HG03039 (cell line): ENCODE measurements at regions not wholly inside any gene's neighbourhood (a gene's known extent, or its start where the extent isn't known, plus 50 kb on each side); places are given as distances from the start of the nearest gene placed in this dataset.

Experiments used
- ATAC-seq: cut with Tn5 transposase; IDR thresholded peaks from one replicate; pipeline ENCODE4 v1.9.1; 2021; ENCODE audit warnings: mild to moderate bottlenecking, moderate library complexity; ENCODE audit not compliant: unreplicated experiment

DNA sequence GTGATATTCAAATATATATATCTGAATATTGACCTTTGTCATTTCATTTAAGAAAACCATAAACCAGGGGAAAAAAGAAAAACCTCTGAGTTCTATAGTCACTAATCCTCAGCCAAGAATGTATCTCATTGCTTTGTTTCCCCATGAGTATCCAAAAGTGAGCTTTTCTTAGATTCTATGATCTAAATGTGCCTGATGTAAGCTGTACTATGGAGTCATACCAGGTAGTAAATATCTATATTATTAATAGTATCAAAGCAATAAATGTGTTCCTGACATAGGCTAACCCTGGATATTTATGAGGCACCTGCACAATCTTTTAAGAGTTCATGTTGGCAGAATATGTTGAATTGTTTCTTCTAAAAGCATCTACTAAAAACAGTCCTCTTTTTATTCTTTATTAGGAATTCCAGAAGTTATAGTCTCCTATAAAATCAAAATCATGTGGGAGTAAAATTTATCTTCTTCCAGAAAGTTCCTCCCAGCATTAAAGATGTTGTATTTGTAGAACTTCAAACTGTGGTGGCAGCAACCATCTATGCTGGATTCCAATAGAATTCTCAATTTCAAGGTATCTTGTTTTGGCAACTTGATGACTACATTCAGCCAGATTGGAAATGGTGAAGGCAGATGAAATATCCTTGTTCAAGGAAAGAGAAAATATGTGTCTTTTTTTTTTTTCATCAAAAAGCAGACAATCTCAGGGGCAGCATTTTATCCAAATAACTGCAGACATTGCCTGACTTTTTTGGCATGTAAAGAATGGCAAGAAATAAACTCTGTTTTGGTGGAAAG is 139.7 kb upstream of the RASSF8 start:
- no peak for ATAC-seq

DNA sequence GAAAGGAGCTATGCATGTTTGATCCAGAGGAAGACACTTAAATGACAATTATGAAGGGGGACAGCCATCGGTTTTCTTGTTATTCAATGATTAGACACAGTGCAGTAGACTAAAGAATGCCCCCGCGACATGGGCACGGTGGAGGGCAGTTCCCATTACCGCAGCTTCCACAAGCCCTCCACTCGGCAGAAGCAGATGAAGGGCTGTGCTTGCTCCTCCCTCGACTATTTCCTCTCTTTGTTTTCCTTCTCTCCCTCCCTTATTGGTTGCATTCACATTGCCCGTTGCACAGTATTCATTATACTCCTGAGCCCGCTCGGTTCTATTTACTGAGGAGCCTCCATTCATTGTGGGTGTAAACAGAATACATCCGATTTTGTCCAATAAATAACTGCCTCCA is 138.8 kb upstream of the RASSF8 start:
- ATAC-seq, result no peak

DNA sequence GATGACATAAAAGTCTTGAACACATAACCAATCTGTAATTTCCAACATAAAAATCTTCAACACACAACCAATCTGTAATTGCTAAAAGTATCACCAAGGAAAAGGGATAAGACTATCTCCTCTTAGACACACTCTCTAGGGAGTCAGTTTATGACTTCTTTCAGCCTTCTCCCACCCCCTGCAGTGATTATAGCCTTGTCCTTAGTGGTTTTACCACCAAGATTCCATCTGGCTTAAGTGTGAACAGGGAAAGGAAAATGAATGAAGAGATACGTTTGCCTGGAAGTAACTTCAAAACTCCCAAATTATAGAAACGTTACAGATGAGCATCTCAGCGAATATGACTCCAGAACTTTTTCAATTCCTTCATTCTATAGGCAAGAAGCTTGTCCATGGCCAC is 136.2 kb upstream of the RASSF8 start:
- ATAC-seq, result no peak

DNA sequence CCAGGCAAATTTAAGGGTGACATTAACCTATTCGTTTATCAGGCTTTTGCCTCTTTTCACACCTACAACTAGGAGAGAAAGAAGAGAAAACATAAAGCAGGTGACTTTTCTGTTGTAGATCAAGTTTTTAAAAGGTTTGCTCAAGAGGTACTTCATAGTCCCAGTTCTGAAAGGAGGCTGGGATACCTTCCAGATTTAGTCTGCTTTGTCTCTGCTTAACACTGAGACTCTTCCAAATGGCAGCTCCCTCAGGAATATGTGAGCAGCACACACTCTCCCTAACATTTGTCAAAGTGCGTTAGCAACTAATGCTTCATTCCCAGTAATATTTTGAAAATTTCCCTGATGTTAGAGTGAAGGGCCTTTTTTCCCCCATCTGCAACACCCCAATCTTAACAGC is 133.7 kb upstream of the RASSF8 start:
- no peak for ATAC-seq

DNA sequence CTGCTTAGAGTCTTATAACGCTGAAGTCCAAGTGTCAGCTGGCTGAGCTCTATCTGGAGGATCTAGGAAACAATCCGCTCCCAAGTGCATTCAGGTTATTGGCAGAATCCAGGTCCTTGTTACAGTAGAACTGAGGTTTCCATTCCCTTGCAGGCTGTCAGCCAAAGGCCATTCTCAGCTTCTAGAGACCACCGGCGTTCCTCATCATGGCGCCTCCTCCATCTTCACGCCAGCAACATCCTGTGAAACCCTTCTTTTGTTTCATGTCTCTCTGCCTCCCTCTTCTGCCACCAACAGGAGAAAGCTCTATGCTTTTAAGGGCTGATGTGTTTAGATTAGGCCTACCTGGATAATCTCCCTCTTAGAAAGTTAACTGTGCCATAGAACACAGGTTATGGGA is 133.0 kb upstream of the RASSF8 start:
- no peak for ATAC-seq

DNA sequence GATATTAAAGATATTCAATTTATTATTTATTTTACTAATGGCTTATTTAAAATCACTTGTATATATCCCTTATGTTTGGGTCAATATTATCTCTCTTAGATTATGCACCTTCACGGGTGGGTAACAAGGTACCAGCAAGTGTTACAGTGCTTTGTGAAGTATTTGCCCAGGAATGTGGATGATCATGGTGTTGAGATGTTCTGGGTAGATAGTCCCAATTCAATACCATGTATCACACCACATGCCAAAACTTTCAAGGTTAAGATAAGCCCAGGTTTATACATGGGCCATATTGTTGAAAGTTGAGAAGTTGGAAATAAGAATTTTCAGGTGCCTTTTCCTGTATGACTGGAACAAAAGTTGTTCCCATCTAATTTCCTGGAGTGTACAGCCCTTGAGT is 131.3 kb upstream of the RASSF8 start:
- ATAC-seq, result no peak

DNA sequence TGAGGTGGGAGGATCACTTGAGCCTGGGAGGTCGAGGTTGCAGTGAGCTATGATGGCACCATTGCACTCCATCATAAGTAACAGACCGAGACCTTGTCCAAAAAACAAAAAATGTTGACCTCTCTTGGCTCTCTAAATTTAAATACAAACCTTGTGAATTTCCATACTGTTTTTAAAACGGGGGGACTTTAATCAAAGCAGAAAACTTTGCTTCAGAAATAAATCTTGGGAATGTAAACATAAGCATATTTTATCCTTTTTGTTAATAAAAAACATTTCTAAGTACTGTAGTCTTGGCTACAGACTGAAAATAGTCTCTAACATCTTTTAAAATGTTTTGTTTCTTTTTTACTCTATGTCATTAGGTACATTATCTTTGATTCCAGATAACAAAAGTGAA is 130.7 kb upstream of the RASSF8 start:
- ATAC-seq, result no peak

DNA sequence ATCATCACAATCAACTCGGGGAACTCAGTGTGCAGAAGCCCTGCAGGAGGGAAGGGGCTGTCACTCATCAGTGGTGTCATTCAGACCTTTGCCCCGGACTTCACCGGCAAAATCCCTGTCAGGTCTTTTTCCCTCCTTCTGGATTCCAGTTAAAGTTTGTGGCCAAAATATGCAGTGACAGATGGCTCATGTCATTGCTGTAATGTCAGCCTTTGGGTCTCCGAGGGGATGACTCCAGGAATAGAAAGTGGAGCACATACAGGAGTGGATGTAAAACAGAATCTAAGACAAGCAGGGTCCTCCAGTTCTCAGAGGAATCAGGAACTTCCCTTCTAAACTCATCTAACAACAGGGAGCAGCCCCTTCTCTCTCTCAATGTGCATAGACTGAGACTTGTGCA is 130.3 kb upstream of the RASSF8 start:
- ATAC-seq, result no peak

DNA sequence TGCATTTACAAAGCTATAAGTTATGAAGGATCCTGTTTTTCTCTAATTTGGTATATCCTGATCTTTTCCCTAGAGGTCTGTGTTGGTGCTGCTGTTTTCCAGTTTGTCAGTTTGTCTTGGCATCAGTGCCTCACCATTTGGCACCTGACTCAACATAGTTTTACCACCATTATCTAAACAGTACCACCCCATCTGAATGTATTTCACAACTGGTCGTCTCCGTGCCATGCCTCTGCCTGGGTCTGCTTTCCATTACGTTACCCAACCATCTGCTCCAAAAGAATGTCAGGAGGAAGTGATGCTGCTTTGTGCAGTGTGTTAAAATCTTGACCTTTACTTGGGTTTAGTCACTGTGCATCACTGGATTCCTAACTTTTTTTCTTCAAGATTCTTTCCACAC is 129.3 kb upstream of the RASSF8 start:
- ATAC-seq, result no peak

DNA sequence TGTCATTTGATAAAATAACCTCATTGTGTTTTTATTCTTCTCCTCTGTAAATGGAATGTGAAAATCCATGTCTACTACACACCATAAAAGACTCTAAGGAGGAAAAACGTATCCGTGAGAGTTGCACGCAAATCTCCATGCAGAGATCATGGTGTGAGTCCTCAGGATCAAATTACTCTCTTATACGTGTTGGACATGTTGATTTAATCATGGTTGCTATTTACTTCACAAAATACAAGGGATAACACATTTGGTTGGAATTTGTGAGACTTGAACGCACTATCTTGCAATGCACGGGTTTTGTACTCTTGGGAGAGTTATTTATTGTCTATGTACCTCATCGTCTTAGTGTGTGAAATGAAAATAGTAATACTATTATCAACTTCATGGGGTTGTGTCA is 128.0 kb upstream of the RASSF8 start:
- ATAC-seq, result no peak

DNA sequence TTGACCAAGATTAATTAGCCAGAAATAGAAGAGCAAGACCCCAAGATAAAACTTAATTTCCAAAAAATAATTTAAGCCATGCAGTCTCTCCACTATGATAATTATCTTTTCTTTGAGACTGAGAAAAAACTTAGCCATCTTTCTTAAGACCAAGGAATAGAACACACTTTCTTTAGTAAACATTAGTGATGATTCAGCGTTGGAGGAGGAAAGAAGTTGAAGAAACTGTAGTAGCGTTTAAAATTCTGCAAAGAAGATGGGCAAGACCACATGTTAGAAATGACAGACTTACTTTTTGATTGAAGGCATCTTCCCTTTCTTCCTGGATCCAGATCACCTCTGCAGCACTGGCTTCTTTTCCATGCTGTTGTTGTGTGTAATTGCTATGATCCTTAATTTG is 124.8 kb upstream of the RASSF8 start:
- ATAC-seq, result no peak

DNA sequence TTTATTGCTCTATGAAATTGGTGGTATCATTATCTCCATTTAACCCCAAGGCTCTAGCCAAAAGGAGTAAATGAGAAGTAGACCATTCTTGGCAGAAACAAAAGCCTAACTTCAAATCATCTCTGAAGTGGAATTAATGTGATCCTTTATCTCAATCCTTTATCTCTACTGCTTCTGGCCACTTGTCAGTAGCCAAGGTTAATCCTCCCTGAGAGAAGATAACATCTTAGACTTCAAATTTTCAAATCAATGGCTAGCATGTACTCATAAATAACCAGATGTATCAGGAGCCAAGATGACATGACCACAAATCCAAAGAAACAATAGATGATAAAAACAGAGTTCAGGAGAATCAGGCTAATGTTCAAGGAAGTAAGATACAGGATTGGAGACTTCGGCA is 123.1 kb upstream of the RASSF8 start:
- ATAC-seq, result no peak

DNA sequence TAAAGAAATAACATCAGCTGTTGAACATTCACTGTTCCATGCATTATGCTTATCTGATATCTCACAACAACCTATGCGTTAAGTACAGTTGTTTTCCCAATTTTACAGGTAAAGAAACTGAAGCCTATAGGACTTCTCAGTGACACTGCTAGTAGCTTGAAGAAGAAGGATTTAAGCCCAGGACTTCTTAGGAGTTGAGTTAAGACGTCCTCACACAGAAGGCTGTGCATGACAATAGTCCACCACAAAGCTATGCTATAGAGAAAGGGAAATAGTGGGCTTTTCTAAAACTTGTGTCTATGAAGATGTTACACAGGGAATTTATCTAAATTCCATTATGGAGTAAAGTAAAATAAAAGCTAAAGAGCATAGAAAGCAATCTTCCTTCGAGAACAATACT is 120.5 kb upstream of the RASSF8 start:
- no peak for ATAC-seq

DNA sequence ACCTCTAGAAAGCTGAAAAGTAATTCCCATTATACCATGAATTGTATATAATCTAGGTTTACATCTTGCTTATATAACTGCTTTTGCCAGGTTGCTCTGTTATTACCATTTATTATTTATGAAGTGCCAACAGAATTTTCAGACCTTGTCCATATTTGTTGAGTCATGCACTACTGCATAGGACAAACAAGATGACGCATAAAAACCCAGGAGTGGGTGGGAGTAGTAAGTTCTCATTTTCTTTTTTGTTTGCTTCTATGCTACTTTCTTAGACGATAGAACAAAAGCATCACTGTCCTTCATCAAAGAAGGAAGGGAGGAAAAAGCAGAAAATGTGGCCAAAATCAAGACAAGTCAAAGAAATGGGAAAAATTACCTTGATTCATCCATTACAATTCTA is 119.0 kb upstream of the RASSF8 start:
- ATAC-seq, result no peak

DNA sequence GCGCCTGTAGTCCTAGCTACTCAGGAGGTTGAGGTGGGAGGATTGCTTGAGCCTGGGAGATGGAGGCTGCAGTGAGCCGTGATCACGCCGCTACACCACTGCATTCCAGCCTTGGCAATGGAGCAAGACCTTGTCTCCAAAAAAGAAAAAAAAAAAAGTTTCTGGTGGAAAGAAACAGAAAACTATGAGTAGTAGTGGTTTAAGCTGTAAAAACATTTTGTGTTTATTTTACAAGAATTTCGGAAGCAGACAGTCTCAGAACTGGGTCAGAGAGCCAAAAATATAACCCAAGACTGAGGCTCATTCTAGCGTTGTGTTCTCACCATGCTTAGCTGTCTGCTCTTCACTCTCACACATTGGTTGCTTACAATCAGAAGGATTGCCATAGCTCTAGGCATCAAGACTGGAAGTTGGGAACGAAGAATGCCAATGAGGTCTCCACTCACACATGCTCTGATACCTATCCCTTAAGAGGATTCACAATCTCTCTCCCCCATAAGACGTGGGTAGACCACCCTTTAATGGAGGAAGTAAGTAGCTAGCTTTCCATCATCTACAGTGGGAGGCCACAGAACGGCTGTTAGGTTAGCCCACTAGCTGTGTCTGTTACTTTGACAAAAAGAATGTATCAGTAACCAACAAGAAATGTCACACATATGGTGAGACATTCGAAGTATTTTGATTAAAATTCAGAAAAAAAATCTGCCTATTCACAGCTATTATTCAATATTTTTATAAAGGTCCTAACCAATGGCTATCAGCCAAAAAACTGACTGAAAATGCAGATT is 117.6 kb upstream of the RASSF8 start:
- no peak for ATAC-seq

DNA sequence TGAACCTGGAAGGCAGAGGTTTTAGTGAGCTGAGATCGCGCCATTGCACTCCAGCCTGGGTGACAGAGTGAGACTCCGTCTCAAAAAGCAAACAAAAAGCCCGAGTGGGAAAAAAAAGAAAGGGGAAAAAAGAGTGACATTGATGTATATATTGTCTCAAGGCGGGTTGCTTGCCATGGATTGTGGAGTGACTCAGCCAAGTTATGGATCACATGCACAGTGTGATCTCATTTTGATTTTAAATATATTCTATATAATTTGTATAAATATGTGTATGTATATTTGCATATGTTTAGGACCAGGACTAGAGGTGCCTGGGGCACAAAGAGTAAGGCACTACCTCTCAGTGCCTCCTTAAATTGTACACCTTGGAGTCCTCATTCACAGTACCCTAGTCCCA is 116.2 kb upstream of the RASSF8 start:
- no peak for ATAC-seq

DNA sequence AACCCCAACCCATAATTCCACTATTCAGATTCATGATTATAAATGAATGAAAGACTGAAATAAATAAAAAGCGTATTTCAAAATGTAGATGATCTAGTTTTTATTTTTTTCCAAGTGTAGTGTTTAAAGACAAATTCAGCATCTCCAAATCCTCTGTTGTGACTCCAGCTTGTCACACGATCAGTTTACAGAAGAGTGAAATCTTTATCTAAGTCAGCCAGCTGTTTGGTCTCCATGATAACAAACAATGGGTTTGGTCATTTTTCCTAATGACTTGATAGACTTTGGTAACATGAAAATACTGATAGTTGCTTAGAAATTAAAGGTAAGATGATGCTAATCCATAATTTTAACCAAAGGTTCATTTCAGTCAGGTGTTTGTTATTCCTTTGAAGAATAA is 114.5 kb upstream of the RASSF8 start:
- ATAC-seq, result no peak

DNA sequence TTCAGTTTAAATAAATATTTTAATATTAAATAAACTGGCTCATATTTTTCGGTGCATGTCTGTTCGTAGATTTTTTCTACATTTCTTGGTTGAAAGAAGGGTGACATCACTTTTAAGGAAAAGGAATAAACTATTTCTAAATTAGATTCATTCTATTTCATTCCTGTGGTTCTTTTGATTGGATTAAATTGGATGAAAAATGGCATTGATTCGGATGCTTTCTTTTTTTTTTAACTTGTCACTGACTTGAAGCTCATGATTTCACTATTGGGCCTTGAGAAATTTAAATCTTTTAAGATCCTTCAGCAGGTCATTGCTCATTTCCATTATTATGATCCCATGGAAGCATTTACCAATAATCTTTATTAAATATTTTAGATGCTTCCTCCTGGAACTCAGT is 113.1 kb upstream of the RASSF8 start:
- no peak for ATAC-seq

DNA sequence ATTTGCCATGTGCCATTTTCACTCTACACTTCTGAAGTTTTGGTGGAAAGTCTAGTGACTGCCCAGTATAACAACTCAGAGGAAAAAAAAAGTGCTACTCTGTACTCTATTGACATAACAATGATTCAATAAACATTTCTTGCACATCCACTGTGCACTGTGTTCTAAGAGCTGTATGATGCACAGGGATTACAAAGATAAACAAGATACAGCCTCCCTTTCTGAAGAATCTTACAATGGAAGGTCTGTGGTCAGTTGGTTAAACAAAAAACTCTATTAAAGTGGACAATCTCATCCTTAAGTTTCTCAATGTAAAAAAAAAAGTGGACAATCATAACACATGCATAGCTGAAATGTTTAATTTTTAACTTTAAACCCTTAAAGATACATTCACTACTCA is 105.7 kb upstream of the RASSF8 start:
- ATAC-seq, result no peak

DNA sequence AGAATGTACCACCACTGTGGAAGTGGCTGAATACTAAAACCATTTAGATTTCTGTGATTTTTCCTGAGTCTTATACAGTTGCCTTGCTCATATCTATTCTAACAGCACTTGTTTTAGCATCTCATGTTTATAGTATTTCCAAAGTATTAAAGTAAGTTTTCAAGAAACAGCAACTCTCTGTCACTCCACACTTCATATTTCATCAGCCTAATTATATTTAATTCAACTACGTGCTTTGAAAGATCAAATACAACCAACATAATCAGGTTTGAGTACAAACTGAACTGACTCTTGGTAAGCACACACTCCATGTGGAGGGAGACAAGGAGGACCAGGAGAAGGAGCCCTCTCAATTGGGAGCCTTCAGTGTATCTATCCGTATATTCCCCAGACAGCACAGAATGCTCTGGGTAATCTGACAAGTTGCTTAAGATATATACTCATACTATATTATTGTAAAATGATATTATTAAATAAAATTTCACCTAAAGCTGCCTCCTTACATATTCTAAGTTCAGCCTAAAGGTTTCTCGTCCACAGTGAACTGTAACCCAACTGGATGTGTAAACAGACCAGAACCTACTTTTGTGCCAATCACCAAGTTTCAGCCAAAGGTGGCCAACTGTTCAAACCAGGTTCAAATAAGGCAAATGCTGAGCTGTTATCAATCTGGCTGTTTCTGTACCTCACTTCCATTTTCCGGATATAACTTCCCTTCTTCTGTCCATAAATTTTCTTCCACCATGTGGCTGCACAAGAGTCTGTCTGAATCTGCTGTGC is 105.0 kb upstream of the RASSF8 start:
- no peak for ATAC-seq

DNA sequence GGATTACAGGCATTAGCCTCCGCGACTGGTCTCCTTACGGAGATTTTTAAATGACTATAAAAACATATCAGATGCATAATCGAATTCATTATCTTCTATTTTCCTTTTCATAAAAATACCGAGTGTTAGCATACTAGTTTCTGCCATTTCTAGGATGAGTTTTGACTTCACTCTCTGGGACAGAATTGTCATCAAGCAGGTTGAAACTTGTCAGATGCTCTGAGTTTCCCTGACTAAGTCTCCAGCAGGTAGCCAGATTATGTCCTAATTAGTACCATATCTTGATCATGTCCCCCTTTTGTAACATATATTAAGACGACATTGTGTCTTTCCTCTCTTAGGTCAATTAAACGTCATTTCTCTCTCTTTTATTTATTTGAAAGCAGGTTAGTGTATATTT is 103.5 kb upstream of the RASSF8 start:
- ATAC-seq, result no peak

DNA sequence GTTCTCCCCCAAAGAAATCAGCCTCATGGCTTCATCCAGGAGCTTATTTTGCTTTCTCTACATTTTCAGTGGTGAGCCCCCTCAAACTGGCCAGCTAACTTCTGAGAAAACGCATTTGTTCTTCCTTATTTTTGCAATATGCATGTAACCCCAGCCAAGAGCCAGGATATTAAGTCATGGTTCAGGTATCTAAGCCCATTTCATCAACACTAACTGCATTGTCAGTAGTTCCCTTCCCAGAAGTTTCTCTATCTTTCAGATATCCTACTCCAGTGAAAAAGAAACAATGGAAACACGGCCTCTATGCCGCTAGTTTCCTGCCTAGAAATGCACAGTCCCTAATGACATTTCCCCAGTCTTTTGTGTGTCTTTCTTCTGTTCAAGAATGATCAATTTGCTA is 102.8 kb upstream of the RASSF8 start:
- no peak for ATAC-seq
